ENCODE measurements at regions not wholly inside any gene's neighbourhood (a gene's known extent, or its start where the extent isn't known, plus 50 kb on each side); places are given as distances from the start of the nearest gene placed in this dataset.

GRCh38 chr1:234729561-234730474 is 119.8 kb upstream of the IRF2BP2 start:
- WGBS, 2 donors = 91 to 93% methylated on average over 18 of the region's 18 CpGs
- intact Hi-C loops (cut with DNase I; ENCODE audit: low total_unique reads) = loop anchor here (10.0 kb wide), 2 partner anchors 235 to 325 kb away; no protein-coding TSS in a partner anchor
- TF ChIP-seq POLR2A (IDR thresholded peaks at IDR 0.05) (no peak), CTCF (IDR thresholded peaks at IDR 0.05) (no peak)
- no peak overlapping the region for H3K4me3 ChIP-seq (ENCODE audit: low read depth, poor library complexity, severe bottlenecking)
- no peak for DNase-seq (ENCODE audit: low spot score in 2 of 2)

- 93 to 97% methylated on average over 12 of the region's 12 CpGs for WGBS, 2 donors
- no peak overlapping the region for H3K4me3 ChIP-seq (ENCODE audit: low read depth, poor library complexity, severe bottlenecking)
- DNase-seq (ENCODE audit: low spot score in 2 of 2) = no peak
- TF ChIP-seq POLR2A (IDR thresholded peaks at IDR 0.05) = no peak
- TF ChIP-seq CTCF (IDR thresholded peaks at IDR 0.05) = no peak
- intact Hi-C loops (cut with DNase I; ENCODE audit: low total_unique reads) = loop anchor here (10.0 kb wide), 1 partner anchor 326 kb away; no protein-coding TSS in a partner anchor
Observed at GRCh38 chr1:234728740-234729139, 118.8 kb upstream of the IRF2BP2 start.

GRCh38 chr1:234727018-234727940 is 117.3 kb upstream of the IRF2BP2 start:
- no peak overlapping the region for H3K4me3 ChIP-seq (ENCODE audit: low read depth, poor library complexity, severe bottlenecking)
- DNase-seq (ENCODE audit: low spot score in 2 of 2) = no peak
- intact Hi-C loops (cut with DNase I; ENCODE audit: low total_unique reads) = loop anchor here (10.0 kb wide), 1 partner anchor 328 kb away; no protein-coding TSS in a partner anchor
- TF ChIP-seq POLR2A (IDR thresholded peaks at IDR 0.05) (no peak), CTCF (IDR thresholded peaks at IDR 0.05) (no peak)
- 73 to 86% methylated on average over 8 of the region's 8 CpGs for WGBS, 2 donors

GRCh38 chr1:234726359-234726943 is 116.5 kb upstream of the IRF2BP2 start:
- WGBS, 2 donors = 47 to 56% methylated on average over 11 to 12 of the region's 12 CpGs
- DNase-seq (ENCODE audit: low spot score in 2 of 2) = no peak
- H3K4me3 ChIP-seq (ENCODE audit: low read depth, poor library complexity, severe bottlenecking) = no peak overlapping the region
- intact Hi-C loops (cut with DNase I; ENCODE audit: low total_unique reads) = loop anchor here (10.0 kb wide), 1 partner anchor 328 kb away; no protein-coding TSS in a partner anchor
- TF ChIP-seq CTCF (IDR thresholded peaks at IDR 0.05) (no peak), POLR2A (IDR thresholded peaks at IDR 0.05) (no peak)
